WTC11 (cell line): ENCODE measurements at regions not wholly inside any gene's neighbourhood (a gene's known extent, or its start where the extent isn't known, plus 50 kb on each side); places are given as distances from the start of the nearest gene placed in this dataset.
"Not testable (repeated sequence)": the region's sequence is repeated elsewhere in the genome, so short reads cannot be mapped to it uniquely, and the experiment has no call there.

Experiments used
- ATAC-seq: fragments of 200-7000 bp; cut with Tn5 transposase; 2 replicates; pipeline ENCODE4 v1.10.0; 2021; ENCODE audit warnings: mild to moderate bottlenecking, moderate library complexity
- CTCF ChIA-PET: fragments of 300-600 bp; sonication (Branson Sonifier 250); formaldehyde crosslinking; loops from one replicate; lab custom pipeline; 2021; ENCODE audit warnings: antibody characterized with exemption; lab: Charles Lee
- POLR2A ChIA-PET: fragments of 350-600 bp; sonication (Branson Sonifier 250); formaldehyde crosslinking; loops from one replicate; lab custom pipeline; 2021; ENCODE audit warnings: antibody characterized with exemption; lab: Charles Lee
- DNase-seq: peaks from one replicate; pipeline ENCODE4 v3.0.0; 2021; ENCODE audit warnings: low spot score
- H3K27ac Mint-ChIP-seq: 2 replicates; pipeline ENCODE4 v1.8.0; 2021; ENCODE audit warnings: mixed read lengths
- H3K27me3 Mint-ChIP-seq: 2 replicates; pipeline ENCODE4 v1.8.0; 2021; ENCODE audit warnings: low read depth, mild to moderate bottlenecking, moderate library complexity, mixed read lengths
- H3K36me3 Mint-ChIP-seq: 2 replicates; pipeline ENCODE4 v1.8.0; 2021; ENCODE audit warnings: mixed read lengths
- H3K4me1 Mint-ChIP-seq: 2 replicates; pipeline ENCODE4 v1.8.0; 2022; ENCODE audit warnings: mixed read lengths
- H3K4me3 Mint-ChIP-seq: 2 replicates; pipeline ENCODE4 v1.8.0; 2021; ENCODE audit warnings: mild to moderate bottlenecking, moderate library complexity, mixed read lengths
- H3K9me3 Mint-ChIP-seq: 2 replicates; pipeline ENCODE4 v1.8.0; 2021; ENCODE audit warnings: mixed read lengths
- ATF1 ChIP-seq: sonication (generic); formaldehyde crosslinking; IDR thresholded peaks from 2 replicates; pipeline ENCODE4 v1.8.1; 2023; ENCODE audit warnings: mild to moderate bottlenecking, moderate library complexity, missing genetic modification reagents
- E2F1 ChIP-seq: sonication (generic); formaldehyde crosslinking; IDR thresholded peaks from 2 replicates; pipeline ENCODE4 v1.8.0; 2022; ENCODE audit warnings: mild to moderate bottlenecking, missing genetic modification reagents
- ELF4 ChIP-seq: sonication (generic); formaldehyde crosslinking; IDR thresholded peaks from 2 replicates; pipeline ENCODE4 v1.8.1; 2022; ENCODE audit warnings: low read depth, mild to moderate bottlenecking, moderate library complexity, missing genetic modification reagents
- ERG ChIP-seq: fragments of 250-450 bp; sonication (Bioruptor Pico); IDR thresholded peaks from 2 replicates; pipeline ENCODE4 v1.8.0; 2021; ENCODE audit warnings: mild to moderate bottlenecking
- ESRRA ChIP-seq: sonication (generic); formaldehyde crosslinking; IDR thresholded peaks from 2 replicates; pipeline ENCODE4 v1.8.1; 2022; ENCODE audit warnings: mild to moderate bottlenecking, missing genetic modification reagents, borderline replicate concordance
- FOXK1 ChIP-seq: sonication (generic); formaldehyde crosslinking; IDR thresholded peaks from 2 replicates; pipeline ENCODE4 v1.8.0; 2022; ENCODE audit warnings: mild to moderate bottlenecking, moderate library complexity, missing genetic modification reagents
- KAT7 ChIP-seq: sonication (generic); formaldehyde crosslinking; IDR thresholded peaks from 2 replicates; pipeline ENCODE4 v1.8.1; 2023; ENCODE audit warnings: missing genetic modification reagents, mild to moderate bottlenecking, borderline replicate concordance
- MXD4 ChIP-seq: fragments of 250-450 bp; sonication (Bioruptor Pico); IDR thresholded peaks from 2 replicates; pipeline ENCODE4 v1.8.0; 2021; ENCODE audit warnings: mild to moderate bottlenecking, moderate library complexity, borderline replicate concordance
- MYBL2 ChIP-seq: sonication (generic); formaldehyde crosslinking; IDR thresholded peaks from 2 replicates; pipeline ENCODE4 v1.8.1; 2023; ENCODE audit warnings: mild to moderate bottlenecking, moderate library complexity, missing genetic modification reagents
- PRRX2 ChIP-seq: fragments of 250-450 bp; sonication (Bioruptor Pico); IDR thresholded peaks from 2 replicates; pipeline ENCODE4 v1.8.0; 2021; ENCODE audit warnings: mild to moderate bottlenecking
- RELA ChIP-seq: sonication (generic); formaldehyde crosslinking; IDR thresholded peaks from 2 replicates; pipeline ENCODE4 v1.8.1; 2022; ENCODE audit warnings: missing genetic modification reagents, mild to moderate bottlenecking, borderline replicate concordance
- RORB ChIP-seq: fragments of 250-450 bp; sonication (Bioruptor Pico); IDR thresholded peaks from 2 replicates; pipeline ENCODE4 v1.9.0; 2021; ENCODE audit warnings: mild to moderate bottlenecking
- SMAD3 ChIP-seq: sonication (generic); formaldehyde crosslinking; IDR thresholded peaks from 2 replicates; pipeline ENCODE4 v1.8.0; 2022; ENCODE audit warnings: missing genetic modification reagents, mild to moderate bottlenecking, borderline replicate concordance
- ZNF219 ChIP-seq: sonication (generic); formaldehyde crosslinking; IDR thresholded peaks from 2 replicates; pipeline ENCODE4 v1.8.0; 2023; ENCODE audit warnings: missing genetic modification reagents, mild to moderate bottlenecking, borderline replicate concordance
- ZNF263 ChIP-seq: sonication (generic); formaldehyde crosslinking; IDR thresholded peaks from 2 replicates; pipeline ENCODE4 v1.8.1; 2022; ENCODE audit warnings: low read depth, mild to moderate bottlenecking, moderate library complexity, missing genetic modification reagents
- ZNF281 ChIP-seq: sonication (generic); formaldehyde crosslinking; IDR thresholded peaks from 2 replicates; pipeline ENCODE4 v1.8.0; 2023; ENCODE audit warnings: mild to moderate bottlenecking, missing genetic modification reagents
- ZNF317 ChIP-seq: sonication (generic); formaldehyde crosslinking; IDR thresholded peaks from 2 replicates; pipeline ENCODE4 v1.8.1; 2023; ENCODE audit warnings: low read depth, mild to moderate bottlenecking, moderate library complexity, missing genetic modification reagents, borderline replicate concordance
- ZNF512 ChIP-seq: sonication (generic); formaldehyde crosslinking; IDR thresholded peaks from 2 replicates; pipeline ENCODE4 v1.8.1; 2022; ENCODE audit warnings: missing genetic modification reagents, borderline replicate concordance
- TF ChIP-seq, protein P1 (sequence below): sonication (generic); formaldehyde crosslinking; IDR thresholded peaks from 2 replicates; pipeline ENCODE4 v1.8.1; 2022; ENCODE audit warnings: low read depth, mild to moderate bottlenecking, moderate library complexity, missing genetic modification reagents, borderline replicate concordance
- TF ChIP-seq, protein P2 (sequence below): sonication (generic); formaldehyde crosslinking; IDR thresholded peaks from 2 replicates; pipeline ENCODE4 v1.8.1; 2023; ENCODE audit warnings: mild to moderate bottlenecking, missing genetic modification reagents, moderate library complexity
- TF ChIP-seq, protein P3 (sequence below): sonication (generic); formaldehyde crosslinking; IDR thresholded peaks from 2 replicates; pipeline ENCODE4 v1.8.1; 2023; ENCODE audit warnings: mild to moderate bottlenecking, moderate library complexity, missing genetic modification reagents

GRCh38 chr9:40913096-40913719 is 215.3 kb downstream of the FOXD4L6 start:
- Mint-ChIP-seq H3K36me3 (peaks cover 94% of the 10 kb centered on the region), H3K4me3 (no peak overlapping the region), H3K4me1 (no peaks in the 10 kb centered on the region), H3K27ac (no peak overlapping the region), H3K9me3 (peaks cover 95% of the 10 kb centered on the region), H3K27me3 (no peaks in the 10 kb centered on the region; the same call in none of the 2 replicates)
- TF ChIP-seq ESRRA (CRISPR knock-in tag), result no peak
- TF ChIP-seq ERG (CRISPR knock-in tag), result no peak
- TF ChIP-seq SMAD3, result no peak
- TF ChIP-seq ZNF219 (CRISPR knock-in tag), result no peak
- TF ChIP-seq, protein P1, sequence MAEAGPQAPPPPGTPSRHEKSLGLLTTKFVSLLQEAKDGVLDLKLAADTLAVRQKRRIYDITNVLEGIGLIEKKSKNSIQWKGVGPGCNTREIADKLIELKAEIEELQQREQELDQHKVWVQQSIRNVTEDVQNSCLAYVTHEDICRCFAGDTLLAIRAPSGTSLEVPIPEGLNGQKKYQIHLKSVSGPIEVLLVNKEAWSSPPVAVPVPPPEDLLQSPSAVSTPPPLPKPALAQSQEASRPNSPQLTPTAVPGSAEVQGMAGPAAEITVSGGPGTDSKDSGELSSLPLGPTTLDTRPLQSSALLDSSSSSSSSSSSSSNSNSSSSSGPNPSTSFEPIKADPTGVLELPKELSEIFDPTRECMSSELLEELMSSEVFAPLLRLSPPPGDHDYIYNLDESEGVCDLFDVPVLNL (CRISPR knock-in tag), result no peak
- TF ChIP-seq ZNF317 (CRISPR knock-in tag), result no peak
- CTCF ChIA-PET, result no interaction called here
- DNase-seq (no peak), ATAC-seq (no peak)
- POLR2A ChIA-PET, result no interaction called here

DNA sequence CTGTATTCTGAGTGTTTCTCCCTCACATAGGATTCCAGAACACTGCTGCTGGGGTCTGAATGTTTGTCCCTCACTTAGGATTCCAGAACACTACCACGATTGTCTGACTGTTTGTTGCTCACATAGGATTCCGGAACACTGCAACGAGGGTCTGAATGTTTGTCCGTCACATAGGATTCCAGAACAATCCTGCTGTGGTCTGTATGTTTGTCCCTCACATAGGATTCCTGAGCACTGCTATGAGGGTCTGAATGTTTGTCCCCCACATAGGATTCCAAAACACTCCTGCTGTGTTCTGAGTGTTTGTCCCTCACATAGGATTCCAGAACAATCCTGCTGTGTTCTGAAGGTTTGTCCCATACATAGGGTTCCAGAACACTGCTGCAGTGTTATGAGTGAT is 215.8 kb downstream of the FOXD4L6 start:
- H3K27me3 Mint-ChIP-seq, H3K4me1 Mint-ChIP-seq, CTCF ChIA-PET, H3K27ac Mint-ChIP-seq, H3K4me3 Mint-ChIP-seq, ATAC-seq, DNase-seq, POLR2A ChIA-PET: not testable (repeated sequence)
- peaks cover 96% of the 10 kb centered on the region for H3K36me3 Mint-ChIP-seq
- peaks cover 96% of the 10 kb centered on the region for H3K9me3 Mint-ChIP-seq

DNA sequence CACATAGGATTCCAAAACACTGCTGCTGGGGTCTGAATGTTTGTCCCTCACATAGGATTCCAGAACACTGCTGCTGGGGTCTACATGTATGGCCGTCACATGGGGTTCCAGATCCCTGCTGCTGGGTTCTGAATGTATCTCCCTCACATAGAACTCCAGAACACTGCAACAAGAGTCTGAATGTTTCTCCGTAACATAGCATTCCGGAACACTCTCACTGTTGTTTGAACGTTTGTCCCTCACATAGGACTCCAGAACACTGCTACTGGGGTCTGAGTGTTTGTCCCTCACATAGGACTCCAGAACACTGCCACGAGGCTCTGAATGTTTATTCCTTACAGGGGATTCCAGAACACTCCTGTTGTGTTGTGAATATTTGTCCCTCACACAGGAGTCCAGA is 216.8 kb downstream of the FOXD4L6 start:
- POLR2A ChIA-PET, result no interaction called here
- Mint-ChIP-seq H3K4me3 (no peak overlapping the region), H3K4me1 (no peaks in the 10 kb centered on the region), H3K36me3 (peaks cover 100% of the 10 kb centered on the region), H3K27ac (no peak overlapping the region), H3K9me3 (peaks cover 100% of the 10 kb centered on the region), H3K27me3 (no peaks in the 10 kb centered on the region; the same call in none of the 2 replicates)
- ATAC-seq, result no peak
- no peak for DNase-seq
- CTCF ChIA-PET, result no interaction called here
- TF ChIP-seq E2F1 (CRISPR knock-in tag) (no peak), MYBL2 (CRISPR knock-in tag) (no peak), ZNF263 (CRISPR knock-in tag) (no peak), RELA (no peak), FOXK1 (CRISPR knock-in tag) (no peak), ZNF512 (CRISPR knock-in tag) (no peak), ZNF281 (CRISPR knock-in tag) (no peak), RORB (CRISPR knock-in tag) (no peak), ELF4 (CRISPR knock-in tag) (no peak), ATF1 (CRISPR knock-in tag) (no peak), KAT7 (CRISPR knock-in tag) (no peak), PRRX2 (CRISPR knock-in tag) (no peak), MXD4 (CRISPR knock-in tag) (no peak)
- TF ChIP-seq, protein P2, sequence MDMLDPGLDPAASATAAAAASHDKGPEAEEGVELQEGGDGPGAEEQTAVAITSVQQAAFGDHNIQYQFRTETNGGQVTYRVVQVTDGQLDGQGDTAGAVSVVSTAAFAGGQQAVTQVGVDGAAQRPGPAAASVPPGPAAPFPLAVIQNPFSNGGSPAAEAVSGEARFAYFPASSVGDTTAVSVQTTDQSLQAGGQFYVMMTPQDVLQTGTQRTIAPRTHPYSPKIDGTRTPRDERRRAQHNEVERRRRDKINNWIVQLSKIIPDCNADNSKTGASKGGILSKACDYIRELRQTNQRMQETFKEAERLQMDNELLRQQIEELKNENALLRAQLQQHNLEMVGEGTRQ (CRISPR knock-in tag), result no peak
- TF ChIP-seq, protein P3, sequence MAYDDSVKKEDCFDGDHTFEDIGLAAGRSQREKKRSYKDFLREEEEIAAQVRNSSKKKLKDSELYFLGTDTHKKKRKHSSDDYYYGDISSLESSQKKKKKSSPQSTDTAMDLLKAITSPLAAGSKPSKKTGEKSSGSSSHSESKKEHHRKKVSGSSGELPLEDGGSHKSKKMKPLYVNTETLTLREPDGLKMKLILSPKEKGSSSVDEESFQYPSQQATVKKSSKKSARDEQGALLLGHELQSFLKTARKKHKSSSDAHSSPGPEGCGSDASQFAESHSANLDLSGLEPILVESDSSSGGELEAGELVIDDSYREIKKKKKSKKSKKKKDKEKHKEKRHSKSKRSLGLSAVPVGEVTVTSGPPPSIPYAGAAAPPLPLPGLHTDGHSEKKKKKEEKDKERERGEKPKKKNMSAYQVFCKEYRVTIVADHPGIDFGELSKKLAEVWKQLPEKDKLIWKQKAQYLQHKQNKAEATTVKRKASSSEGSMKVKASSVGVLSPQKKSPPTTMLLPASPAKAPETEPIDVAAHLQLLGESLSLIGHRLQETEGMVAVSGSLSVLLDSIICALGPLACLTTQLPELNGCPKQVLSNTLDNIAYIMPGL (CRISPR knock-in tag), result no peak
